MM.1S (cell line): ENCODE measurements at regions not wholly inside any gene's neighbourhood (a gene's known extent, or its start where the extent isn't known, plus 50 kb on each side); places are given as distances from the start of the nearest gene placed in this dataset.

Experiments
- CTCF ChIP-seq: fragments of 300-600 bp; sonication (generic); IDR thresholded peaks from 2 replicates; pipeline ENCODE4 v1.5.1; 2016; ENCODE audit warnings: antibody characterized with exemption, low read length, mixed read lengths
- EZH2 ChIP-seq: fragments of 300-600 bp; sonication (generic); optimal IDR thresholded peaks from 2 replicates; pipeline ENCODE3; 2017; ENCODE audit warnings: low read depth, mild to moderate bottlenecking, antibody characterized with exemption, low read length, mixed read lengths
- EZH2phosphoT487 ChIP-seq: fragments of 300-600 bp; sonication (generic); IDR thresholded peaks from 2 replicates; pipeline ENCODE4 v1.6.1; 2018; ENCODE audit warnings: antibody characterized with exemption, low read length

GRCh38 chr18:77478646-77479442 lies 229.2 kb downstream of the GALR1 start:
- no peak for TF ChIP-seq EZH2
- peak; percentile 52 for TF ChIP-seq CTCF
- no peak for TF ChIP-seq EZH2phosphoT487
